A673 (cell line): ENCODE measurements at regions not wholly inside any gene's neighbourhood (a gene's known extent, or its start where the extent isn't known, plus 50 kb on each side); places are given as distances from the start of the nearest gene placed in this dataset.

Source experiments
- CTCF ChIP-seq: fragments of 300-800, 200-600 bp; sonication (generic); conservative IDR thresholded peaks from 2 replicates; pipeline ENCODE4 v1.5.1; 2017; ENCODE audit warnings: low read depth, mild to moderate bottlenecking, antibody characterized with exemption, low read length, moderate library complexity, mixed read lengths
- EZH2 ChIP-seq: fragments of 200-600 bp; sonication (generic); IDR thresholded peaks from 2 replicates; pipeline ENCODE4 v1.6.1; 2017; ENCODE audit warnings: borderline replicate concordance, low read depth, mild to moderate bottlenecking, mixed read lengths, antibody characterized with exemption, low read length; ENCODE audit not compliant: poor library complexity, severe bottlenecking

- TF ChIP-seq CTCF (no peak), EZH2 (no peak)
Measured at GRCh38 chr12:112577473-112578329, 159.0 kb downstream of the PTPN11 start.
